ENCODE measurements at regions not wholly inside any gene's neighbourhood (a gene's known extent, or its start where the extent isn't known, plus 50 kb on each side); places are given as distances from the start of the nearest gene placed in this dataset.
A peak's percentile ranks its signal among the peaks of the same experiment; 100 is the strongest.

DNA sequence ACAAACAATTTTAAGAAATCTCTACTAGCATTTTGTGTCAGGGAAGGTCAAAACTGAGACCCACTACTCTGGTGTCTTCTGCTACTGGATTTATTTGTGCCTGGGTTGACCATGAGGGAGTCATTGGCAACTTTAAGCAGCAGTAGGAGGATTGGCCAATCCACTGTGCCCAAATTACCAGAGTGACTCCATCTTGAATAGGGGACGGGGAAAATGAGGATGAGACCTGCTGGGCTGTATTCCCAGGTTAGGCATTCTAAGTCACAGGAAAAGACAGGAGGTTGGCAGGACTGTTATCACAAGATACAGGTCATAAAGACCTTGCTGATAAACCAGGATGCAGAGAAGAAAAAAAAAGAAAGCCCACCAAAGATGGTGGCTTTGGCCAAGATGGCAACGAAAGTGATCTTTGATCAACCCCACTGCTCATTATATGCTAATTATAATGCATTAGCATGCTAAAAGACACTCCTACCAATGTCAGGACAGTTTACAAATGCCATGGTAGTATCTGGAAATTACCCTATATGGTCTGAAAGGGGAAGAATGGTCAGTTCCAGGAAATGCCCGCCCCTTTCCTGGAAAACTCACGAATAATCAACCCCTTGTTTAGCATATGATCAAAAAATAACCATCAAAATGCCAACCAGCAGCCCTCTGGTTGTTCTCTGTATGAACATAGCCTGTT is 200.9 kb downstream of the LTN1 start:
- H3K4me2 ChIP-seq = no peak overlapping the region
- H3K9me3 ChIP-seq (ENCODE audit: low read depth) = no peaks in the 10 kb centered on the region
- no peaks in the 10 kb centered on the region for H4K20me1 ChIP-seq (ENCODE audit: insufficient read depth, poor library complexity, severe bottlenecking)
- no peak for TF ChIP-seq EZH2 (IDR thresholded peaks at IDR 0.05; ENCODE audit: borderline replicate concordance)
- no peak for TF ChIP-seq EZH2phosphoT487 (IDR thresholded peaks at IDR 0.05; ENCODE audit: low read depth, severe bottlenecking, unreplicated experiment)
- TF ChIP-seq, protein P1, sequence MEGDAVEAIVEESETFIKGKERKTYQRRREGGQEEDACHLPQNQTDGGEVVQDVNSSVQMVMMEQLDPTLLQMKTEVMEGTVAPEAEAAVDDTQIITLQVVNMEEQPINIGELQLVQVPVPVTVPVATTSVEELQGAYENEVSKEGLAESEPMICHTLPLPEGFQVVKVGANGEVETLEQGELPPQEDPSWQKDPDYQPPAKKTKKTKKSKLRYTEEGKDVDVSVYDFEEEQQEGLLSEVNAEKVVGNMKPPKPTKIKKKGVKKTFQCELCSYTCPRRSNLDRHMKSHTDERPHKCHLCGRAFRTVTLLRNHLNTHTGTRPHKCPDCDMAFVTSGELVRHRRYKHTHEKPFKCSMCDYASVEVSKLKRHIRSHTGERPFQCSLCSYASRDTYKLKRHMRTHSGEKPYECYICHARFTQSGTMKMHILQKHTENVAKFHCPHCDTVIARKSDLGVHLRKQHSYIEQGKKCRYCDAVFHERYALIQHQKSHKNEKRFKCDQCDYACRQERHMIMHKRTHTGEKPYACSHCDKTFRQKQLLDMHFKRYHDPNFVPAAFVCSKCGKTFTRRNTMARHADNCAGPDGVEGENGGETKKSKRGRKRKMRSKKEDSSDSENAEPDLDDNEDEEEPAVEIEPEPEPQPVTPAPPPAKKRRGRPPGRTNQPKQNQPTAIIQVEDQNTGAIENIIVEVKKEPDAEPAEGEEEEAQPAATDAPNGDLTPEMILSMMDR (IDR thresholded peaks at IDR 0.05; ENCODE audit: poor library complexity) = no peak
- WGBS (ENCODE audit: low lambda C conversion rate, missing lambda C conversion rate) = 94% methylated on average over 4 of the region's 4 CpGs
- no peak overlapping the region for H3K27ac ChIP-seq
- H2AFZ ChIP-seq = no peak overlapping the region
- no peaks in the 10 kb centered on the region for H3K79me2 ChIP-seq
- no peak overlapping the region for H3K4me3 ChIP-seq
- H3K9me2 ChIP-seq (replicated peaks; ENCODE audit: insufficient read depth) = no peaks in the 10 kb centered on the region
- no peak for DNase-seq (ENCODE audit: low spot score)
- H3K4me1 ChIP-seq (ENCODE audit: insufficient read depth) = peaks cover 18% of the 10 kb centered on the region
- no peaks in the 10 kb centered on the region for H3K36me3 ChIP-seq (replicated peaks; ENCODE audit: insufficient read depth, low read depth)
- H3K27me3 ChIP-seq = no peaks in the 10 kb centered on the region

DNA sequence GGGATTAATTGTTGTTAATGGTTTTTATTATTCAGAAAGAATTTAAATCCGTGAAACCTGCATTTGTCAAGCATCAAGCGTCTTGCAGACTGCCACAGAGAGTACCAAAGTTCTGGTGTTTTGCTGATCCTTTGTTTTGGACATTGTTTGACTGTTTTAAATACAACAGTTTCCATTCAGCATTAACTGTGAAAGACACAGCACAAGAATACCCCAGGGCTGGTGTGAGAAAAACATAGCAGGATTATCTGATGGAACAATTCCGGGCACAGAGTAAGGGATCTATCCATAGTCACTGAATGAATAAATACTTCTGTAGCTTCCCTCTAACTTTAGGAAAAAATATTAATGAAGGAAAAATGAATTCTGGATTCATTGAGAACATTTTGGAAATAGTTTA is 202.3 kb downstream of the LTN1 start:
- Histone ChIP-seq H3K79me2 (no peaks in the 10 kb centered on the region), H3K36me3 (replicated peaks; ENCODE audit: insufficient read depth, low read depth) (no peaks in the 10 kb centered on the region), H3K27me3 (no peaks in the 10 kb centered on the region), H3K9me2 (replicated peaks; ENCODE audit: insufficient read depth) (no peaks in the 10 kb centered on the region), H2AFZ (no peak overlapping the region), H3K9me3 (ENCODE audit: low read depth) (no peaks in the 10 kb centered on the region), H3K4me2 (no peak overlapping the region), H3K4me1 (ENCODE audit: insufficient read depth) (peaks cover 18% of the 10 kb centered on the region), H4K20me1 (ENCODE audit: insufficient read depth, poor library complexity, severe bottlenecking) (no peaks in the 10 kb centered on the region), H3K27ac (peak overlapping the region; percentile 14), H3K4me3 (no peak overlapping the region)
- WGBS (ENCODE audit: low lambda C conversion rate, missing lambda C conversion rate) = 55% methylated on average over 3 of the region's 3 CpGs
- DNase-seq (ENCODE audit: low spot score) = no peak
- TF ChIP-seq EZH2phosphoT487 (IDR thresholded peaks at IDR 0.05; ENCODE audit: low read depth, severe bottlenecking, unreplicated experiment) (no peak), EZH2 (IDR thresholded peaks at IDR 0.05; ENCODE audit: borderline replicate concordance) (no peak)
- TF ChIP-seq, protein P1 (IDR thresholded peaks at IDR 0.05; ENCODE audit: poor library complexity) = no peak

DNA sequence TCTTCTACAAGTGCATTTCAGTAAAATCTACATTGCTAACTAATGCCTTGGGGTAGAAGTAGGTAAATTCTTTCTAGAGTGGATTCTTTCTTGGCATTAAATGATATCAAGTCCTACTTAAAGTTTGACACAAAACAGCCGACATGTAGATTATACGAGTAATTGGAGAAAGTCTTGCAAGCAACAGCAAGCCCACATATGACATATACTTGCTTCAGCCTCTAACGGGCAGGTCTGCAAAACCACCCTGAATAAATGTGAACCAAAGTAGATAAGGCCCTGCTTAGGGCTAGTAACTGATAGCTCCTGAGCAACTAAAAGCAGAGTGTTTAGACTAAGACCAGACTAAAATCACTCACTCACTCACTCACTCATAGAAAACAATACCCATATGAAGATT is 203.2 kb downstream of the LTN1 start:
- no peaks in the 10 kb centered on the region for H4K20me1 ChIP-seq (ENCODE audit: insufficient read depth, poor library complexity, severe bottlenecking)
- H3K9me2 ChIP-seq (replicated peaks; ENCODE audit: insufficient read depth) = no peaks in the 10 kb centered on the region
- TF ChIP-seq EZH2phosphoT487 (IDR thresholded peaks at IDR 0.05; ENCODE audit: low read depth, severe bottlenecking, unreplicated experiment) (no peak), EZH2 (IDR thresholded peaks at IDR 0.05; ENCODE audit: borderline replicate concordance) (no peak)
- TF ChIP-seq, protein P1 (IDR thresholded peaks at IDR 0.05; ENCODE audit: poor library complexity) = no peak
- no peak for DNase-seq (ENCODE audit: low spot score)
- H3K4me3 ChIP-seq = no peak overlapping the region
- H3K4me1 ChIP-seq (ENCODE audit: insufficient read depth) = peaks cover 14% of the 10 kb centered on the region
- H3K9me3 ChIP-seq (ENCODE audit: low read depth) = no peaks in the 10 kb centered on the region
- WGBS (ENCODE audit: low lambda C conversion rate, missing lambda C conversion rate) = 25% methylated on average over 3 of the region's 3 CpGs
- H3K27me3 ChIP-seq = no peaks in the 10 kb centered on the region
- no peak overlapping the region for H3K4me2 ChIP-seq
- H3K27ac ChIP-seq = peak overlapping the region; percentile 14
- H3K36me3 ChIP-seq (replicated peaks; ENCODE audit: insufficient read depth, low read depth) = no peaks in the 10 kb centered on the region
- H3K79me2 ChIP-seq = no peaks in the 10 kb centered on the region
- H2AFZ ChIP-seq = no peak overlapping the region
